NCI-H128 (cell line): ENCODE measurements at regions not wholly inside any gene's neighbourhood (a gene's known extent, or its start where the extent isn't known, plus 50 kb on each side); places are given as distances from the start of the nearest gene placed in this dataset.

Source experiments
- DNase-seq: peaks from one replicate; lab custom pipeline; 2025; ENCODE audit not compliant: unreplicated experiment; lab: John Stamatoyannopoulos, UW

DNA sequence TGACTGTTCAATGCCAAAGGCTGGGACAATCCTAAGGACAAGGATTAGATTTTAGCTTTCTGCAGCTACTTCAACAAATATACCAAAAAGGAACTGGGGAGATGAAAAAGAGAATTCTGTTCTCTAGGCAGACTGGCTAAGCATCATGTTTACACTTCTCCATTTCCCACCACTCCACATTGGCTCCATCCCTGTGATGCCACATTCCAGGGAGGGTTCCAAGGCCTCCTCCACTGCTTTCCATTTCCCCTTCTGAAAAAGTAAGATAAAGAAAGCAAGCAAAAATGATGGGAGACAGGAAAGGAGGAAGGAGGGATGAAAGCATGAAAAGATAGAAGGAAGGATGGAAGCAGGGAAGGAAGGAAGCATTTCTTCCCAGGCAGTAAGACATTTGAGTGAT is 315.8 kb downstream of the BLID start:
- DNase-seq, result no peak

DNA sequence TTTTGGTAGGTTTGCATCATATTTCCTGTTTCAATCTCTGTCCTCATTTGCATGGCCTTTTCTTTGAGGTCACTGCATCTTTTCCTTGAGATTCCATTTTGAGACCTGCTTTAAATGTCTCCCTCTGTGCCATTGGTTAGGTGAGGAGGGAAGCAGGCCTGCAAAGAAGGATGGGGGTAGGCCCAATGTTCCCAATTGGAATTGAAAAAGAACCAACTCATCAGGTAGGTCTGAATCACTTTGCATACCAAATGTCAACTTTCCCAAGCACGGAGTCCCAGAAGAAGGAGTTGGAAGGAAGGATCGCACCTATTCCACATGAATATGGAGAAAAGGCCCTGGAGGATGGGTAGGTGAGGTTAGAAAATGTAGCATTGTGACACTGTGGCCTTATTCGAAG is 318.5 kb downstream of the BLID start:
- DNase-seq, result no peak

DNA sequence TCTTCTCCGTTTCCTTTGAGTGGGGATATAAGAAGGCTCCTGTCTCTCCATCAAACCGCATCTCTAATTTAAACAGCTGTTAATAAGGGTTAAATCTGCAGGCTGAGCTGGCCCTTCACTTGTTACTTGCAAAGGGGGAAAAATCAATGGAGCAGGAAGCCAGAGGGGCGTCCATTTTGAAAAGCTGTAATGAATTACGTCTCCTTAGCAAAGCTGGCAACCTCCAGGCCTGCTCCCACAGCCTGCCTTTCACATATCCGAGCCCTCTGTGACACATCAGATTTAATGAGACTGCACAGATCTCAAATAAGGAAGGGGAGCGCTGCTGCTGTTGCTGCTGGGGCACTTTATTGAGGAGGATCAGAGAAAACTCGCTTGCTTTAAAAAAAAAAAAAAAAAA is 320.8 kb downstream of the BLID start:
- DNase-seq, result no peak

DNA sequence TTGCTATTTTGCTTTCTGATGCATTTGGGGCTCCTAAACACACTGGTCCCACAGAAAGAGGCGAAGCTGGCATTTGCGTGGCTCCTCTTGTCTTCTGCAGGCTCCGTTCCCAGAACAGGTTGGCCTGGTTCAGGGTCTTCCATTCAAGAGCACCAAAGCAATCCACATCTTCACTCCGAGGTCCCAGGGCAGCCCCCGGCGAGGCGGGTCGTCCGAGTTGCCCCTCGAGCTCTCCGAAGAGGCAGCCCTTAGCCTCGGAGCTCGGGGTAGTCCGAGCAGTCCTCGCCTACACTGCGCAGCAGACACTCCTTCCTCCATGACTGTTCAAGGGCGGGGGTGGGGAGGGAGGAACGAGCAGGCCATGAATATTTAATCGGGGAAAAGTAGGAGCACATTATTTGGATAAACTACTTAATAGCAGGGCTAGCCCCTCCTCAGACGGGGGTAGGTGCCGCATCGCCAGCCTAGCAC is 321.3 kb downstream of the BLID start:
- DNase-seq, result no peak

DNA sequence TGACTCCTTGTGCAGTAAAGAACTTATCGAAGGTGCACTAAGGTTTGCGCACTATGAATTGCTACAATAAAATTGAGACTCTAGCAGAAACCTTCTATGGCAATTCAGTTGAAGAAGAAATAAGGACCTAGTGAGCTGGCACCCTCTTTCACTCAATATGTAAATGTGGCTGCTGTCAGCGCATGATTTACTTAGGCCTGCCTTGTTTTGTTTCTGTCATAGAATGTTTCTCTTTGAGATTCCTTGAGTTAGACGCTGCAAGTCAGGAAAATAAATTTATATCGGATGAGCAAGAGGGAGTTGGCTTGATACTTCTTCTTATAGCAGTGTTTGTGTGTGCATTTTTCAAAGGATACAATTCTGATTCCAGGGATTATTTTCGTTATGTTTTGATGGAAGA is 322.1 kb downstream of the BLID start:
- DNase-seq, result no peak

DNA sequence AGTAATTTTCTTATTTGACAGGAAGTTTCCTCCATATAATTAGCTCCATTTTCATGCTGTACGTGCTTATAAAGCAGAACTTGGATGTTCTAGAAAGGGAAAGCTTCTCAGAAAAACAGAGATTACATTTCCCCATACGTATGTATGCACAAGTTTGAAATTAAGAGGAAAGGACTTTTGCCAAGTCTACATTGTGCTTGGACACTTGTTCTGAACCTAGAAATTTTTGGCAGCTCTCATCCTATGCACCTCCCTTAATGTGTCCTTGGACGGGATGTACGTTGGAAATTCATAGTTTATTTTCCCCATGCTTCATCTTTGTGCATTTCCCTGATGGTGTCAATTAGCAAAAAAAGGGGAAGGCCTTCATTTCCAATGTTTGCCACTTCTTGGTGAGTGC is 322.7 kb downstream of the BLID start:
- no peak for DNase-seq

DNA sequence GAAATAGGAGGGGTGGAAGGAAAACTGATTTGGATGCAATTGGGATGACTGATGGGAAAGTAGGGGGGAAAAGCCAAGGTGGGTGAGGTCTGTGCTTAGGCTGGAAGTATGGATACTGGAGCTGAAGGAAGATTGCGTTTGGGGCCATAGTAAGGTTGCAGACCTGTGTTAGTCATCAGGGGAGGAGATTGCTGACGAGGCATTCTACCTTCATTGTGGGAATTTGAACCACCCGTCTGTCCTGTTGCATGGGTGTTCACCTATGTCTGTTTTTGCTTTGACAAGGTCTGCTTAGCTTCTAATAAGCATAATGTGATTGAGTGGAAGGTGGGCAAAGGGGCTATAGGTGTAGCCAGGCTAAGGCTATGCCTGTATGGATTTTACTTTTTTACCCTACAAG is 323.8 kb downstream of the BLID start:
- DNase-seq, result no peak

DNA sequence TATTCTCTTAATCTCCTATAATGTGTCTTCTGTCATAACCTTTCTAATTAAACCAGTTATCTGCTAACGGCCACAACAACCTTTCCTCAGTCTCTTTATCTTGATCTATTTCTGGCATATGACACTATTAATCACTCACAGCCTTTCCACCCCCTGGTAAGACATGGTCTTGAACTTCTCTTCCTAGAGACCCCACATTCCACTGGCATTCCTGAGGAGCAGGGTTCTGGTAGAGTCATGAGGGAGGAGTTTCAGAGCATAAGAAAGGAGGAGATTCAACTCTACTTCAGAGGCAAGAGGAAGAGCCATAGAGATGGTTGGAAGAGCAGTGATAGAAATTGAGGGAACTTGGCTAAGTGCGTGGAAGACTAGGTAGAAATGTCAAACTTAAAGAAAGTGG is 325.6 kb downstream of the BLID start:
- DNase-seq, result no peak

DNA sequence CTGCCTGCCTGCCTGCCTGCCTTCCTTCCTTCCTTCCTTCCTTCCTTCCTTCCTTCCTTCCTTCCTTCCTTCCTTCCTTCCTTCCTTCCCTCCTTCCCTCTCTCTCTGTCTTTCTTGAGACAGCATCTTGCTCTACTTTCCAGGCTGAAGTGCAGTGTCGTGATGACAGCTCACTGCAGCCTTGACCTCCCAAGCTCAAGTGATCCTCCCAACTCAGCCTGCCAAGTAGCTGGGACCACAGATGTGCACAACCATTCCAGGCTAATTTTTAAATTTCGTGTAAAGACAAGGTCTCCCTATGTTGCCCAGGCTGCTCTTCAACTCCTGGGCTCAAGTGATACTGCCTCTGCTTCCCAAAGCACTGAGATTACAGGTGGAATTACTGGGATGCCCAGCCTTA is 328.2 kb upstream of the SORL1-AS1 start:
- DNase-seq, result no peak

DNA sequence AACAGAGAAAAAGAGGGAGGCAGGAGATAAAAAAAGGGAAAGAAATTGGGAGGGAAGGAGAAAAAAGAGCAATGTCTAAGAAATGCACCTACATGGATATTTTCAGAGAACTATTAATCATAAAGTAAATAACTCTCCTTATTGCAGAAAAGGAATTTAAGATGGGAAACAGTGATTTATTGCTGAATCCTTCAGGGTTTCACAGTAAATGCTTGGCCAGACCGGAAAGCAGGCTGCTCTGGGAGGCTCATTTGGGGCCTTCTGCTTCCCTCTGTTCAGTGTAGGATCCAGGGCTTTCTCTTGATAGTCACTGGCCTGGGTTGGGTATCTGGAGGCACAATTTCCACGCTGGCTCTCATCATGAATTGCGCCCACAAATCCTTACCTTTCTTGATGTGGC is 324.3 kb upstream of the SORL1-AS1 start:
- no peak for DNase-seq

DNA sequence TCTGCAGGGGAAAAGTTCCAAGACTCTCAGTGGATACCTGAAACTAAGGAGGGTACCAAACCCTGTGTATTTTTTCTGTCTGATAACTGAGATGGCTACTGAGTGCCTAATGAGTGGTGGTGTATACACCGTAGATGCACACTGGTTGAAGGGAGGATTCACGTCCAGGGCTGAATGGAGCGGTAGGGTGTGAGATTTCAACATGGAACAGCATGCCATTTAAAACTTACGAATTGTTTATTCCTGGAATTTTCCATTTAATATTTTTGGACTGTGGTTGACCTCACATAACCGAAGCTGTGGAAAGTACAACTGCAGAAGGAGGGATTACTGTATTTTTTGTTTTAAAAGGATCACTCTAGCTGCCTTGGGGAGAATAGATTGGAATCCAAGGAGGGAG is 322.5 kb upstream of the SORL1-AS1 start:
- DNase-seq, result no peak

DNA sequence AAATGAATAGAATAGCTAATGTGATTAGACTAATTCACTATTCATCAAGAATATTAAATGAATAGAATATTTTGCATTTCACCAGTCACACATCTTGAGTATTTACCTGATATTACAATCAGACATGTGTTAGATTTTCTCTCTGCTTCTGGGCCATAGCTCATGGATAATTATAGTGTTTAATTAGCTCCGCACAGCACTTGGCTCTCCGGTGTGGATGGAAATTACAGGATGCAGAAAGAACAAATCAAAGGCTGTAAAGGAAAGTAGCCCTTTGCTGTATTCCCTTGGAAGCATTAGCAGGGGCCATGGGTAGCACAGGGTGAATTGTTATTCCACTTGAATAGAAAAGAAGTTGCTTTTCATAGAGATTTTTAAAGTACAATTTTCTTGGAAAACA is 320.3 kb upstream of the SORL1-AS1 start:
- DNase-seq, result no peak

DNA sequence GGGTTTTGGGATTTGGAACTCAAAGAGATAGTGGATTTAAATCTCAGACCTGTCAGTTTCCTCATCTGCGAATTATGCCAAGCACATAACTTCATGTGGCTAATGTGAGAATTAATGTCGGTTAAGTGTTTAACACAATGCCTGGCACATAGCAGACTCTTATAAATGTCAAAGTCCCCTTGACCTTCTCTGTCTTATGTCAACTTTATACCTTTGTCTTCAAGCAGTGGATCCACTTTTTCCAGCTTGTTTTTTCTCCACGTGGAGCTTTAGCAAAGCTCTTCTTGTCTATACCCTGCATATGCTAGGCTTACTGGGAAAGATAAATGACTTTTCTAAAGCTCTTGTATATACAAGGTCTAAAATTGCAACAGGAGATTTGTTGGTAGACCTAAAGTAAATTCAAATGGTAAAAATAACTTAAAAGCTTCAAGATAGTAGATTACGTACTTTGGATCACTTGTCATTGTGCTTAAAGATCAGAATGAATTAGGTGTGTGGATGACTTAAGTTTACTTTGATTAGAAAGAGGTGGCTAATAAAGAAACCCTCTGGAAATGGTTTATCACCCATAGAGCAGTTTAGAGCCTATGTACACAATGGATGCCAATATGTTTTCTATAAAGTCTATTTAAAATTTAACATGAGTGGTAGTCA is 318.3 kb upstream of the SORL1-AS1 start:
- no peak for DNase-seq

DNA sequence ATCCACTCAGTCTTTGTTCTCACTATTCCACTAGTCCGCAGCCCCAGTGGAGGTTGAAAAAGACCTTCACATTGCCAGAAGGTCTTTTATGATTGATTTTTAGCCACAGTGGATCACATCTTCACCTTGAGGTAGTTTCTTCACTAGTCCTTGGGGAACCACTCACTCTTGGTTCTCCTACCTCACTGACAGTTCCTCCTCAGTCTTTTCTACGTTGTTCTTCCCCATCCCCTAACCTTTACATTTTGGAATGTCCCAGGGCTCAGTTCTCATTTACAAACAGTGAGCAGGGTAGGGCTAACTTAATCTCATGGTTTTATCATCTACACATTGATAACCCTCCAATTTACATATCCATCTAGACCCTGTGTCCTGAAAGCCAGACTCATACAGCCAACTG is 316.4 kb upstream of the SORL1-AS1 start:
- no peak for DNase-seq

DNA sequence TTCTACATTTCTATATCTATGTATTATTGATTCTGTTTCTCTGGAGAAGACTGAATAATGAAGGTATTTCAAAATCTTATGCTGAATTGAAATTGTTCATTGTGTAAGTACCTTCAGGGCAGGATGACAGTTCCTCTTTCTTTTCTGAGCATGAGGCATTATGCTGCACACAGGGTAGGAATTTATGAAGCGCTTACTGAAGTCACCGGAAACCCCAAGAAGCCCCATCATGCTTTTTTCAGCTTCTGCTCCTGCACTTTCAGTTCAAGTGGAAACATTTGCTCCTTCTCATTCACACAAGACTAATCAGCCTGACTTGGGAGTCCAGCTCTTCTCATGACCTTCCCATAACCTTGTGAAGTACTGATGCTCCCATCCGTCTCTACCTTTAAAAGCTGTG is 314.7 kb upstream of the SORL1-AS1 start:
- no peak for DNase-seq

DNA sequence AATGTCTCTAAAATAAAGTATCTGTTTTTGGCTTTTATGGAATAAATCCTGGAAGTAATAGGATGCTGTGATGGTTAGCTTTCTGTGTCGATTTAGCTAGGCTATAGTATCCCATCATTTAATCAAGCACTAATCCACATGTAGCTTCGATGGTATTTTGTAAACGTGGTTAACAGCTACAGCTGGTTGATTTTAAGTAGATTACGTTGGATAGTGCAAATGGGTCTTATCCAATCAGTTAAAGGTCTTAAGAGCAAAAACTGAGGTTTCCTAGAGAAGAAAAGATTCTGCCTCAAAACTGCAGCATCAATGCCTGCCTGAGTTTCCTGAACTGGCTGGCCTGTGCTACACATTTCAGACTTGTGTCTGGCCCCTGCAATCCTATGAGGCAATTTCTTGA is 314.2 kb upstream of the SORL1-AS1 start:
- DNase-seq, result no peak

DNA sequence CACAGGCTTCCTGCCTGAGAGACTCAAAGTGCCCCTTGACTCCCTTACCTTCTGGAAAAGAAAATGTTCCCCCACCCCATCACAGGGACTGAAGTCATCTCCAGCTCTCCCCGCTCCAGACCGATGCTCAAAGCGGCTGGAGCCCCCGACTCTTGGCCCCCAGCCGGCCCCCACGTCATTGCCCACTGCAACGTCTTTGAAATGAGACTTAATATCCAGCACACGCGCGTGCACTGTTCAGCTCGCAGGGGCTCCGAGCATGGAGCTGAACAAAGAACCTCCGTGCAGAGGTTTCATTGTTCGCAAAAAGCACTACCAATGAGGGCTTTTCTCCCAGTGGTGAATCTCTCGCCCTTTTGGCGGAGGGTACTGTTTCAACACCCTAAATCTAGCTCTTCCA is 313.4 kb upstream of the SORL1-AS1 start:
- no peak for DNase-seq

DNA sequence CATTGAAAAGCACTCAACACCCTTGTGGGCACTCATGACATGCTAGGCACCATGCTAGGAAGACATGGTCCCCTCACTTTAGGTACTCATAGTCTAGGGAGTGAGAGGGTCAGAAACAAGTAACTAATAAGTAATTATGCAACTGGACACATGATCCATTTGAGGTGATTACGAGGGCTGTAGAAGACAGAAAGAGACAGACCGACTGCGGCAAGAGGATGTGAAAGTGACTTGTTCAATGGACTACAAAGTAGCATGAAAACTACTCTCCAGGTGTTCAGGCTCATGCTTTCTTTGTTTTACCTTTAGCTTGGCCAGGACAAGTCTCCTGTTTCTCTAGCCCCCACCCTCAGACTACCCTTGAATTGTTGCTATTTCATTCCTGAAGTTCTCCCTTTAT is 310.8 kb upstream of the SORL1-AS1 start:
- DNase-seq, result no peak

DNA sequence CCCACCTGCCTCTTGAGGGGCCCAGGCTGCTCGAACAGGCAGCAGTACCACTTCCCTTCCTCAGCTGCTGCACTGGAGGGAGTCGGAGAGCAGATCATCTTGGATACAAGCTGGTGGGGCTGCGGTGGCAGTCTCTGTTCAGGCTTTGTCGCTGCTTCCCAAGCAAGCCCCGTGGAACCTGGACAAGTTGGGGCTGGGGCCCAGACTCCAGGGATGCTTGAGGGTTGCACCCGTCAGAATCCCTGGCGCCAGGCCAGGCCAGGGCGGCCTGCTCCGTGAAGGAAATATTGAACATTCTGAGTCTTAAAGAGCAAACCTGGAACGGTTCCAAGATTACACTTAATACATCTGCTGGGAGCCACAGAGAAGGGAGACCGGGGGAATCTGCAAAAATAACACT is 310.1 kb upstream of the SORL1-AS1 start:
- peak; percentile 42 for DNase-seq

DNA sequence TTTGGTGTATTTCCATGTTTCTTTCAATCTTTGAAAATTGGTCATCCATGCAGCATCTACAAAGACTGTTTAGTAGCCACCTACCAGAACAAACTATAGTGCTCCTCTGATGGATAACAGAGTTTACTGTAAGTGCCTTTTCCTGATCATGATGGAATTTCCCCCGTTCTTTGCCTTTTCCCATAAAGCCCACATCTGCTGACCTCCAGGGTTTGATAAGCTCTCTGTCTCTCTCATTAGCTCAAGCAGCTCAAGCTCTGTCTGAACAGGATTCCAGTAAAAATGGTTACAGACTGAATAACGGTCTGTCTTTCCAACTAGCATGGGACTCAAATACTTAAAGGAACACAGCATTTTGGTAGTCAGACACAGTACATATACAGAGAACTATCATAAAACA is 308.4 kb upstream of the SORL1-AS1 start:
- no peak for DNase-seq

DNA sequence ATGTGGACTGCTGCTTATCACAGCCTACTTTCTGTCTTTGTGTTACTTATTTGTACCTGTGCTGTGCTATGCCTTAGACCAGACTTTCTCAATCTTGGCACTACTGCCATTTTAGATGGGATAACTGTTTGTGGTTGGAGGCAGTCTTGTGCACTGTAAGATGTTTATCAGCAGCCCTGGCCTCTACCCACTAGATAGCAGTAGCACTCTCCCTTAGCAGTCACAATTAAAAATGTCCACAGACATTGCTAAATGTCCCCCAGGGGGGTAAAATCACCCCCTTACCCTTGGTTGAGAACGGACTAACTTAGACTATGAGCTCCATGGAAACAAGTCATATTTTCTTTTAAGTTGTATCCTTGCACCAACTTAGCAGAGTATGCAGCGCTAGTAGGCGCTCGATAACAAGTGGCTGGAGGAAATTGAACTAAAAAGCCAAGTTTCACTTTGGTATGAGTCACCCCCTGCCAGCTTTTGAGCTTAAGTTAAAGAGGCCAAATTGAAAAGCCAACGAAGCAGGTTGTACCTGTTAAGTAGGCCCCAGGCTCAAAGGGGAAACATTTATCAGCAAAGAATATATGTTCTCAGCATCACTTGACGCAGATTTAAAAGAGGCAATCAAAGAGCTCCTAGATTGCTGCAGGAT is 304.8 kb upstream of the SORL1-AS1 start:
- no peak for DNase-seq

DNA sequence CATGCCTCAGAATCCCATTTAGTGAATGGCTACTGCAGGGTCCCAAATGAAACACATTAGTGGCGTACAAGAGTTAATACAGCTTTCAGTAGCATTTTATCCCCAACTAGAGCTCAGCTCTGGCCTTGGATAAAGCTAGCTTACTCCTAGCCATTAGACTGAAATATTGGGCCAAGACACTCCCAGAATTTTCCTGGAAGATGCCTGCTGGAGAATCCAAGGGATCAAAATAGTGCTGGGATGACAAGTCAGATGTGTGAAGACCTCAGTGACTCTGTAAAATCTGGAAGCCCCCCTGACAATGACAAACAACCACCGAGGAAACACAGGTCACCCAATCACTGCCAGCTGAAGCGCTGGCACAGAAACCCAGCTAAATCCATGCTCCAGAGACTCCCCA is 303.1 kb upstream of the SORL1-AS1 start:
- no peak for DNase-seq

DNA sequence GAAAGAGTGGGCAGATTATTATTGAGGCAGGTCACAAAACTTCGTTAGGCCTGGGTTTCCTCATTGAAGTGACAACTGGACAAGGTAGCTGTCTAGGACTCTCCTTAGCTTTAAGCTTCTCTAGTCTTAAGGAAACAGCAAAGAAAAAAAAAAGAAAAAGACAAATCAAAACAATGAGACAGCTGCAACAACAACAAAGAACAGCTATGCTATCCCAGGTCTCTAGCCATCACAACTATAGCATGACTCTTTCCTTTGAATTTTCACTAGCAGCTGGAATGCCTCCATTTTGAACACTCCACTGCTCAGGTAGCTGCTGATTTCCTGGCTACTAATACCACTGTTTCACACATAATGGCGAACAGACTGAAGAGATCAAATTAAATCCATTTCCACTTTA is 302.4 kb upstream of the SORL1-AS1 start:
- DNase-seq, result no peak
